SK-N-SH treated with all-trans-retinoic acid at 6 μM for 48 hours (cell line): ENCODE measurements at regions not wholly inside any gene's neighbourhood (a gene's known extent, or its start where the extent isn't known, plus 50 kb on each side); places are given as distances from the start of the nearest gene placed in this dataset.

Experiments
- ATAC-seq: fragments of 200-7000 bp; cut with Tn5 transposase; 3 replicates; pipeline ENCODE4 v1.9.1; 2020; ENCODE audit warnings: mild to moderate bottlenecking, moderate library complexity
- ARNTL ChIP-seq: fragments of 450-650 bp; formaldehyde crosslinking; IDR thresholded peaks from 2 replicates; pipeline ENCODE4 v1.5.0; 2020; ENCODE audit warnings: low read depth, mild to moderate bottlenecking, moderate library complexity, borderline replicate concordance
- BACH2 ChIP-seq: fragments of 250-450 bp; sonication (Bioruptor Pico); IDR thresholded peaks from 2 replicates; pipeline ENCODE4 v1.9.0; 2021; ENCODE audit warnings: mild to moderate bottlenecking, borderline replicate concordance
- CSDC2 ChIP-seq: fragments of 250-450 bp; sonication (Bioruptor Pico); IDR thresholded peaks from 2 replicates; pipeline ENCODE4 v1.5.0; 2020; ENCODE audit warnings: mild to moderate bottlenecking, moderate library complexity
- ESRRG ChIP-seq: fragments of 250-450 bp; sonication (Bioruptor Pico); IDR thresholded peaks from 2 replicates; pipeline ENCODE4 v1.6.1; 2021; ENCODE audit warnings: mild to moderate bottlenecking
- GLIS3 ChIP-seq: fragments of 250-450 bp; sonication (Bioruptor Pico); IDR thresholded peaks from 2 replicates; pipeline ENCODE4 v1.5.0; 2020; ENCODE audit warnings: mild to moderate bottlenecking, moderate library complexity
- ISL1 ChIP-seq: fragments of 250-450 bp; sonication (Bioruptor Pico); IDR thresholded peaks from 2 replicates; pipeline ENCODE4 v2.1.2; 2022; ENCODE audit warnings: mild to moderate bottlenecking, moderate library complexity
- OSR1 ChIP-seq: fragments of 250-450 bp; sonication (Bioruptor Pico); IDR thresholded peaks from 2 replicates; pipeline ENCODE4 v1.8.0; 2022; ENCODE audit warnings: moderate library complexity, mild to moderate bottlenecking, inconsistent platforms
- PPARA ChIP-seq: fragments of 250-450 bp; sonication (Bioruptor Pico); IDR thresholded peaks from 2 replicates; pipeline ENCODE4 v1.5.0; 2020; ENCODE audit warnings: mild to moderate bottlenecking, borderline replicate concordance
- RARB ChIP-seq: fragments of 250-450 bp; sonication (Bioruptor Pico); IDR thresholded peaks from 2 replicates; pipeline ENCODE4 v1.8.0; 2021; ENCODE audit warnings: mild to moderate bottlenecking, moderate library complexity
- SNAI2 ChIP-seq: fragments of 250-450 bp; sonication (Bioruptor Pico); IDR thresholded peaks from 2 replicates; pipeline ENCODE4 v1.5.0; 2020; ENCODE audit warnings: mild to moderate bottlenecking, moderate library complexity
- TCF4 ChIP-seq: fragments of 250-450 bp; sonication (Bioruptor Pico); IDR thresholded peaks from 2 replicates; pipeline ENCODE4 v1.8.0; 2021; ENCODE audit warnings: mild to moderate bottlenecking, moderate library complexity, borderline replicate concordance
- TOX ChIP-seq: fragments of 250-450 bp; sonication (Bioruptor Pico); IDR thresholded peaks from 2 replicates; pipeline ENCODE4 v1.8.0; 2021; ENCODE audit warnings: mild to moderate bottlenecking, moderate library complexity, borderline replicate concordance
- ZC3H10 ChIP-seq: fragments of 250-450 bp; sonication (Bioruptor Pico); IDR thresholded peaks from 2 replicates; pipeline ENCODE4 v1.5.1; 2021; ENCODE audit warnings: mild to moderate bottlenecking, moderate library complexity
- ZFP3 ChIP-seq: fragments of 250-450 bp; sonication (Bioruptor Pico); IDR thresholded peaks from 2 replicates; pipeline ENCODE4 v1.5.0; 2020; ENCODE audit warnings: mild to moderate bottlenecking, moderate library complexity
- ZNF565 ChIP-seq: fragments of 450-650 bp; formaldehyde crosslinking; conservative IDR thresholded peaks from 2 replicates; pipeline ENCODE4 v1.5.0; 2020; ENCODE audit warnings: low read depth, mild to moderate bottlenecking, moderate library complexity
- ZNF70 ChIP-seq: fragments of 450-650 bp; formaldehyde crosslinking; IDR thresholded peaks from 2 replicates; pipeline ENCODE4 v1.5.0; 2020; ENCODE audit warnings: mild to moderate bottlenecking, moderate library complexity
- ZNF8 ChIP-seq: fragments of 450-650 bp; formaldehyde crosslinking; IDR thresholded peaks from 2 replicates; pipeline ENCODE4 v1.5.0; 2020; ENCODE audit warnings: mild to moderate bottlenecking, moderate library complexity
- TF ChIP-seq, protein P1 (sequence below): fragments of 250-450 bp; sonication (Bioruptor Pico); IDR thresholded peaks from 2 replicates; pipeline ENCODE4 v1.5.0; 2020; ENCODE audit warnings: mild to moderate bottlenecking, moderate library complexity
- TF ChIP-seq, protein P2 (sequence below): fragments of 250-450 bp; sonication (Bioruptor Pico); IDR thresholded peaks from 2 replicates; pipeline ENCODE4 v1.5.1; 2021; ENCODE audit warnings: mild to moderate bottlenecking, moderate library complexity
- TF ChIP-seq, protein P3 (sequence below): fragments of 250-450 bp; sonication (Bioruptor Pico); IDR thresholded peaks from 2 replicates; pipeline ENCODE4 v1.8.0; 2021; ENCODE audit warnings: low read depth, mild to moderate bottlenecking, moderate library complexity, borderline replicate concordance
- TF ChIP-seq, protein P4 (sequence below): fragments of 250-450 bp; sonication (Bioruptor Pico); IDR thresholded peaks from 2 replicates; pipeline ENCODE4 v1.5.1; 2020; ENCODE audit warnings: low read depth, mild to moderate bottlenecking, moderate library complexity
- TF ChIP-seq, protein P5 (sequence below): fragments of 250-450 bp; sonication (Bioruptor Pico); IDR thresholded peaks from 2 replicates; pipeline ENCODE4 v1.8.0; 2020; ENCODE audit warnings: mild to moderate bottlenecking, moderate library complexity, borderline replicate concordance

DNA sequence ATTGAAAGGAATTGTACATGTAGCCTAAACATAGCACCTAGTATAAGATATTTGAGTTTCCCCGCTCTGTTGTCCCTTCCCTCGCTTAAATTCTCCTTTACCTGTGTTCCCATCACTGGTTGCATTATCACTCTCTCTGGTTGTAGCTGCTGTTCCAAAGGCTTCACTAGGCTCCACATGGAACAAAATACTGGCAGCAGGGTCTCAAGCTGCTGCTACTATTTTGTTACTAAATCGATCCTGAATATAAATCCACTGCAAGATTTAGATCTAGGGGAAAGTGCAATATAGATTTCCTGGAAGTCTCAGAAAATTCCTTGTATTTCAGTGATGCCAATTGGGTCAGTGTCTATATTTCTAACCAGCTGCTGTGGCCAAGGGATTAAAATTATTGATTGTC, 443.5 kb downstream of the SATB2 start:
- ATAC-seq = no peak
- TF ChIP-seq ISL1 (CRISPR knock-in tag) (no peak), ZNF8 (CRISPR knock-in tag) (no peak), PPARA (CRISPR knock-in tag) (no peak), ESRRG (no peak), BACH2 (CRISPR knock-in tag) (no peak), ZFP3 (CRISPR knock-in tag) (no peak), TCF4 (CRISPR knock-in tag) (no peak), GLIS3 (CRISPR knock-in tag) (no peak), ZC3H10 (CRISPR knock-in tag) (no peak), ZNF70 (no peak), OSR1 (CRISPR knock-in tag) (no peak), RARB (CRISPR knock-in tag) (no peak)
- TF ChIP-seq, protein P1, sequence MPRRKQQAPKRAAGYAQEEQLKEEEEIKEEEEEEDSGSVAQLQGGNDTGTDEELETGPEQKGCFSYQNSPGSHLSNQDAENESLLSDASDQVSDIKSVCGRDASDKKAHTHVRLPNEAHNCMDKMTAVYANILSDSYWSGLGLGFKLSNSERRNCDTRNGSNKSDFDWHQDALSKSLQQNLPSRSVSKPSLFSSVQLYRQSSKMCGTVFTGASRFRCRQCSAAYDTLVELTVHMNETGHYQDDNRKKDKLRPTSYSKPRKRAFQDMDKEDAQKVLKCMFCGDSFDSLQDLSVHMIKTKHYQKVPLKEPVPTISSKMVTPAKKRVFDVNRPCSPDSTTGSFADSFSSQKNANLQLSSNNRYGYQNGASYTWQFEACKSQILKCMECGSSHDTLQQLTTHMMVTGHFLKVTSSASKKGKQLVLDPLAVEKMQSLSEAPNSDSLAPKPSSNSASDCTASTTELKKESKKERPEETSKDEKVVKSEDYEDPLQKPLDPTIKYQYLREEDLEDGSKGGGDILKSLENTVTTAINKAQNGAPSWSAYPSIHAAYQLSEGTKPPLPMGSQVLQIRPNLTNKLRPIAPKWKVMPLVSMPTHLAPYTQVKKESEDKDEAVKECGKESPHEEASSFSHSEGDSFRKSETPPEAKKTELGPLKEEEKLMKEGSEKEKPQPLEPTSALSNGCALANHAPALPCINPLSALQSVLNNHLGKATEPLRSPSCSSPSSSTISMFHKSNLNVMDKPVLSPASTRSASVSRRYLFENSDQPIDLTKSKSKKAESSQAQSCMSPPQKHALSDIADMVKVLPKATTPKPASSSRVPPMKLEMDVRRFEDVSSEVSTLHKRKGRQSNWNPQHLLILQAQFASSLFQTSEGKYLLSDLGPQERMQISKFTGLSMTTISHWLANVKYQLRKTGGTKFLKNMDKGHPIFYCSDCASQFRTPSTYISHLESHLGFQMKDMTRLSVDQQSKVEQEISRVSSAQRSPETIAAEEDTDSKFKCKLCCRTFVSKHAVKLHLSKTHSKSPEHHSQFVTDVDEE = no peak

DNA sequence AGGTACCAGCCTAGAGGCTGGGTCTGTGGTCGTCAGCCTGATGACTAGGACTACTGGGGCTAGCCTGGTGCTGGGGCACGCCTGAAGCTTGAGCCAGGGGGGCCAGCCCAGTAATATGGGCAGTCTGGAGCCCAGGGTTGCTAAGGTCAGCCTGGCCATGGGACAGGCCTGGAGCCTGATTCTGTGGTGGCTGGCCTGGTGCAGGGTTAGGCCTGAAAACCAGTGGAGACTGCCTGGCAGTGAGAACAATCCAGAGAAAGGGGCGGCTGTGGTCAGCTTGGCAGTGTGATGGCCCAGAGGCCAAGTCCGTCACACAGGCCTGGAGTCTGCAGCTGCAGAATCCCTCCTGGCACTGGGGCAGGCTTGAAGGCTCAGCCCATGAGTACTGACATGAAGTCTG, 445.8 kb downstream of the SATB2 start:
- ATAC-seq = no peak
- no peak for TF ChIP-seq GLIS3 (CRISPR knock-in tag)
- no peak for TF ChIP-seq OSR1 (CRISPR knock-in tag)
- no peak for TF ChIP-seq ISL1 (CRISPR knock-in tag)
- TF ChIP-seq, protein P2, sequence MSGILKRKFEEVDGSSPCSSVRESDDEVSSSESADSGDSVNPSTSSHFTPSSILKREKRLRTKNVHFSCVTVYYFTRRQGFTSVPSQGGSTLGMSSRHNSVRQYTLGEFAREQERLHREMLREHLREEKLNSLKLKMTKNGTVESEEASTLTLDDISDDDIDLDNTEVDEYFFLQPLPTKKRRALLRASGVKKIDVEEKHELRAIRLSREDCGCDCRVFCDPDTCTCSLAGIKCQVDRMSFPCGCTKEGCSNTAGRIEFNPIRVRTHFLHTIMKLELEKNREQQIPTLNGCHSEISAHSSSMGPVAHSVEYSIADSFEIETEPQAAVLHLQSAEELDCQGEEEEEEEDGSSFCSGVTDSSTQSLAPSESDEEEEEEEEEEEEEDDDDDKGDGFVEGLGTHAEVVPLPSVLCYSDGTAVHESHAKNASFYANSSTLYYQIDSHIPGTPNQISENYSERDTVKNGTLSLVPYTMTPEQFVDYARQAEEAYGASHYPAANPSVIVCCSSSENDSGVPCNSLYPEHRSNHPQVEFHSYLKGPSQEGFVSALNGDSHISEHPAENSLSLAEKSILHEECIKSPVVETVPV (CRISPR knock-in tag) = no peak
- TF ChIP-seq ZNF565 (CRISPR knock-in tag) = no peak
- no peak for TF ChIP-seq BACH2 (CRISPR knock-in tag)
- TF ChIP-seq, protein P1 = no peak
- TF ChIP-seq TCF4 (CRISPR knock-in tag) = no peak

DNA sequence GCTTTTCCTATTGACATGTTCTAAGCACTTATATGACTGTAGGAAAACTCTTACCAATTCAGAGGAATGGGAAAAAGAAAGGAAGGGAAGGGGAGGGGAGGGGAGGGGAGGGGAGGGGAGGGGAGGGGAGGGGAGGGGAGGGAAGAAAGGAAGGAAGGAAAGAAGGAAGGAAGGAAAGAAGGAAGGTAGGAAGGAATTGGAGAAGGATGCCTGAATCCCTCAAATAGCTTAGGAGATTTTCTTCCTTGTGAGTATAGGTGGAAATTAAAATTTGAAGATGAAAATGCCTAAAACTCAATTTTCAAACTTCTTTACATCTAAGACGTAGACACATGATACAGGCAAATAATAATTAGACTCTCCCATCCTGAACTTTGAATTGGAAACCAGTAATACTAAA, 463.1 kb downstream of the SATB2 start:
- no peak for TF ChIP-seq ARNTL (CRISPR knock-in tag)
- TF ChIP-seq ESRRG = no peak
- no peak for ATAC-seq

DNA sequence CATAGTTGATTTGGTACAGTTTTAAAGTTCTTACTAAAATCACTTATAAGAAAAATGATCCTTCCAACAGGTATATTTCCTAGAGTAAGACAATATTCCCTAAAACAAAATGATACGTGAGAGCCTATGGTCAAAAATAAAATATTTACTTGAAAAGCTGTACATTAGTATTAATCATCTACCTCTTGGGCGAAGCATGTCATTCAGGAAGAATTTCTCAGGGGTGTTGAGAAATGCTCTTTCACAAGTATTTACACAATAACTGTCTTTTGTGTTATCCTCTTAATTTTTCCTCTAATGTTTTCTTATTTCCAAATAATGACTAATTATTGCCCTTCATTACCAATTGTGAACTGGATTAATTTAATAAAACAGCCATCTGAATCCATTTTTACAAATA, 466.3 kb downstream of the SATB2 start:
- no peak for ATAC-seq
- TF ChIP-seq ISL1 (CRISPR knock-in tag) (no peak), SNAI2 (CRISPR knock-in tag) (no peak), CSDC2 (no peak), ESRRG (no peak), ZFP3 (CRISPR knock-in tag) (no peak), TCF4 (CRISPR knock-in tag) (no peak)

DNA sequence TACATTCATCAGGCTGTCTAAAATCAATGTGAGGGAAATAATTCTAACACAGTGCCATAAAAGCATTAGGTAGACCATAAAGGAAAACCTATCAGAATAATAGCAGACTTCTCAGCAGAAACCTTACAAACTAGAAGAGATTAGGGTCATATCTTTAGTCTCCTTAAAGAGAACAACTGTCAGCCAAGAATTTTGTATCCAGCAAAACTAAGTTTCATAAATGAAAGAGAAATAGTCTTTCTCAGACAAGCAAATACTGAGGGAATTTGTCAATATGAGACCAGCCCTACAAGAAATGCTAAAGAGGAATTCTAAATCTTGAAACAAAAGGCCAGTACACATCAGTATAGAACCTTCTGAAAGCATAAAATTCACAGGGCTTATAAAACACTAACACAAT, 482.0 kb downstream of the SATB2 start:
- ATAC-seq = no peak
- TF ChIP-seq, protein P3, sequence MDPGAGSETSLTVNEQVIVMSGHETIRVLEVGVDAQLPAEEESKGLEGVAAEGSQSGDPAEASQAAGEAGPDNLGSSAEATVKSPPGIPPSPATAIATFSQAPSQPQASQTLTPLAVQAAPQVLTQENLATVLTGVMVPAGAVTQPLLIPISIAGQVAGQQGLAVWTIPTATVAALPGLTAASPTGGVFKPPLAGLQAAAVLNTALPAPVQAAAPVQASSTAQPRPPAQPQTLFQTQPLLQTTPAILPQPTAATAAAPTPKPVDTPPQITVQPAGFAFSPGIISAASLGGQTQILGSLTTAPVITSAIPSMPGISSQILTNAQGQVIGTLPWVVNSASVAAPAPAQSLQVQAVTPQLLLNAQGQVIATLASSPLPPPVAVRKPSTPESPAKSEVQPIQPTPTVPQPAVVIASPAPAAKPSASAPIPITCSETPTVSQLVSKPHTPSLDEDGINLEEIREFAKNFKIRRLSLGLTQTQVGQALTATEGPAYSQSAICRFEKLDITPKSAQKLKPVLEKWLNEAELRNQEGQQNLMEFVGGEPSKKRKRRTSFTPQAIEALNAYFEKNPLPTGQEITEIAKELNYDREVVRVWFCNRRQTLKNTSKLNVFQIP (CRISPR knock-in tag) = no peak
- no peak for TF ChIP-seq ZNF565 (CRISPR knock-in tag)
- TF ChIP-seq OSR1 (CRISPR knock-in tag) = no peak
- TF ChIP-seq SNAI2 (CRISPR knock-in tag) = no peak
- no peak for TF ChIP-seq ZC3H10 (CRISPR knock-in tag)
- TF ChIP-seq CSDC2 = no peak
- no peak for TF ChIP-seq ZNF70
- TF ChIP-seq PPARA (CRISPR knock-in tag) = no peak
- TF ChIP-seq ZNF8 (CRISPR knock-in tag) = no peak
- TF ChIP-seq, protein P4, sequence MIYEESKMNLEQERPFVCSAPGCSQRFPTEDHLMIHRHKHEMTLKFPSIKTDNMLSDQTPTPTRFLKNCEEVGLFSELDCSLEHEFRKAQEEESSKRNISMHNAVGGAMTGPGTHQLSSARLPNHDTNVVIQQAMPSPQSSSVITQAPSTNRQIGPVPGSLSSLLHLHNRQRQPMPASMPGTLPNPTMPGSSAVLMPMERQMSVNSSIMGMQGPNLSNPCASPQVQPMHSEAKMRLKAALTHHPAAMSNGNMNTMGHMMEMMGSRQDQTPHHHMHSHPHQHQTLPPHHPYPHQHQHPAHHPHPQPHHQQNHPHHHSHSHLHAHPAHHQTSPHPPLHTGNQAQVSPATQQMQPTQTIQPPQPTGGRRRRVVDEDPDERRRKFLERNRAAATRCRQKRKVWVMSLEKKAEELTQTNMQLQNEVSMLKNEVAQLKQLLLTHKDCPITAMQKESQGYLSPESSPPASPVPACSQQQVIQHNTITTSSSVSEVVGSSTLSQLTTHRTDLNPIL = no peak
- TF ChIP-seq TOX (CRISPR knock-in tag) = no peak
- TF ChIP-seq RARB (CRISPR knock-in tag) = no peak
- no peak for TF ChIP-seq ZFP3 (CRISPR knock-in tag)
- no peak for TF ChIP-seq ARNTL (CRISPR knock-in tag)
- TF ChIP-seq, protein P5, sequence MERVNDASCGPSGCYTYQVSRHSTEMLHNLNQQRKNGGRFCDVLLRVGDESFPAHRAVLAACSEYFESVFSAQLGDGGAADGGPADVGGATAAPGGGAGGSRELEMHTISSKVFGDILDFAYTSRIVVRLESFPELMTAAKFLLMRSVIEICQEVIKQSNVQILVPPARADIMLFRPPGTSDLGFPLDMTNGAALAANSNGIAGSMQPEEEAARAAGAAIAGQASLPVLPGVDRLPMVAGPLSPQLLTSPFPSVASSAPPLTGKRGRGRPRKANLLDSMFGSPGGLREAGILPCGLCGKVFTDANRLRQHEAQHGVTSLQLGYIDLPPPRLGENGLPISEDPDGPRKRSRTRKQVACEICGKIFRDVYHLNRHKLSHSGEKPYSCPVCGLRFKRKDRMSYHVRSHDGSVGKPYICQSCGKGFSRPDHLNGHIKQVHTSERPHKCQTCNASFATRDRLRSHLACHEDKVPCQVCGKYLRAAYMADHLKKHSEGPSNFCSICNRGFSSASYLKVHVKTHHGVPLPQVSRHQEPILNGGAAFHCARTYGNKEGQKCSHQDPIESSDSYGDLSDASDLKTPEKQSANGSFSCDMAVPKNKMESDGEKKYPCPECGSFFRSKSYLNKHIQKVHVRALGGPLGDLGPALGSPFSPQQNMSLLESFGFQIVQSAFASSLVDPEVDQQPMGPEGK (CRISPR knock-in tag) = no peak
